ENCODE measurements at regions not wholly inside any gene's neighbourhood (a gene's known extent, or its start where the extent isn't known, plus 50 kb on each side); places are given as distances from the start of the nearest gene placed in this dataset.

DNA sequence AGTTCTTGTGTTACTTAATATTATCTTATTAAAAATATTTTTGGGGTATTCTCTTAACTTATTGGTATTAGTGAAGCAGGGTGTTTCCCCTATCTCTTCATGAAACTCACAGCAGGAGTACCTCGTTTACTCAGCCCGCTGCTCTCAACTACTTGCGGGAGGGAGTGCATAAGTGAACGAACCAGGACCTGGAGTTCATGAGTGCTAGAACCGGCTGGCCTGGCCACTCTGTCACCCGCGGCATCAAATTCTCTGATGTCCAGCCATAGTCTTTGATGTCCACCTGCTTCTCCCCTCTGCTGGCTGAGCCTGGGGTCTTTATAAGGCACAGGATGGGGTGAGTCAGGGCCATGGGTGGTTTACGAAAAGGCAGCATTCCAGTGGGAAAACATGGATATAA is 216.7 kb upstream of the ANO5 start:
- DNase-seq: no peak
- Histone ChIP-seq H3K27me3 (no peaks in the 10 kb centered on the region), H3K36me3 (no peaks in the 10 kb centered on the region), H3K4me3 (no peak overlapping the region), H3K9me3 (peaks cover 0 to 12% (median 0%) of the 10 kb centered on the region in 11 donors), H3K27ac (no peak overlapping the region), H3K4me1 (no peaks in the 10 kb centered on the region)
- intact Hi-C loops (cut with DNase I): loop anchor here in 1 of 10 donors (10.0 kb wide), 1 partner anchor 61 kb away; no protein-coding TSS in a partner anchor
- WGBS, 2 donors: 78 to 79% methylated on average over 8 of the region's 8 CpGs
- ATAC-seq: no peak
- TF ChIP-seq, protein P1, sequence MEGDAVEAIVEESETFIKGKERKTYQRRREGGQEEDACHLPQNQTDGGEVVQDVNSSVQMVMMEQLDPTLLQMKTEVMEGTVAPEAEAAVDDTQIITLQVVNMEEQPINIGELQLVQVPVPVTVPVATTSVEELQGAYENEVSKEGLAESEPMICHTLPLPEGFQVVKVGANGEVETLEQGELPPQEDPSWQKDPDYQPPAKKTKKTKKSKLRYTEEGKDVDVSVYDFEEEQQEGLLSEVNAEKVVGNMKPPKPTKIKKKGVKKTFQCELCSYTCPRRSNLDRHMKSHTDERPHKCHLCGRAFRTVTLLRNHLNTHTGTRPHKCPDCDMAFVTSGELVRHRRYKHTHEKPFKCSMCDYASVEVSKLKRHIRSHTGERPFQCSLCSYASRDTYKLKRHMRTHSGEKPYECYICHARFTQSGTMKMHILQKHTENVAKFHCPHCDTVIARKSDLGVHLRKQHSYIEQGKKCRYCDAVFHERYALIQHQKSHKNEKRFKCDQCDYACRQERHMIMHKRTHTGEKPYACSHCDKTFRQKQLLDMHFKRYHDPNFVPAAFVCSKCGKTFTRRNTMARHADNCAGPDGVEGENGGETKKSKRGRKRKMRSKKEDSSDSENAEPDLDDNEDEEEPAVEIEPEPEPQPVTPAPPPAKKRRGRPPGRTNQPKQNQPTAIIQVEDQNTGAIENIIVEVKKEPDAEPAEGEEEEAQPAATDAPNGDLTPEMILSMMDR (IDR thresholded peaks at IDR 0.05): no peak

DNA sequence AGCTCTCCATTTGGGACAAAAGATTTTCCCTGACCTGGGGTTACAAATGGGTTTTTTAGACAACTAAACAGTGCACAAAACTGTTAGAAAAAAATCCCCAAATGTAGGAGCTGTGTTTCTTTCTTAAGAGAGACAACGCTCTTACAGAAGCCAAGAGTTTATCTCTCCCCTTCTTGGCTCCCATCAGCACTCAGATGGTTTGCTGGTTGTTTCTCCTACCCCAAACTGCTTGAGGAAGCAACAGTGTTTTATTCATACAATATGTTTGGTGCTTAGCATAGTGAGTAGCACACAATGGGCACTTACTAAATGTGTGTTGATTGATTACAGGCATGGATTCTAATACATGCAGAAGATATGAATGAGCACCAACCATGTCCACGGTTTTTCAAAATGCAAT is 209.5 kb upstream of the ANO5 start:
- TF ChIP-seq, protein P1 (IDR thresholded peaks at IDR 0.05): no peak
- H3K27ac ChIP-seq: no peak overlapping the region
- DNase-seq (no peak), ATAC-seq (no peak)
- 67 to 71% methylated on average over 2 of the region's 2 CpGs for WGBS, 2 donors
- intact Hi-C loops (cut with DNase I): loop anchor here in 1 of 10 donors (10.0 kb wide), 1 partner anchor 49 kb away; no protein-coding TSS in a partner anchor
- H3K27me3 ChIP-seq: no peaks in the 10 kb centered on the region
- H3K9me3 ChIP-seq: no peaks in the 10 kb centered on the region
- no peaks in the 10 kb centered on the region for H3K4me1 ChIP-seq
- no peaks in the 10 kb centered on the region for H3K36me3 ChIP-seq
- no peak overlapping the region for H3K4me3 ChIP-seq

DNA sequence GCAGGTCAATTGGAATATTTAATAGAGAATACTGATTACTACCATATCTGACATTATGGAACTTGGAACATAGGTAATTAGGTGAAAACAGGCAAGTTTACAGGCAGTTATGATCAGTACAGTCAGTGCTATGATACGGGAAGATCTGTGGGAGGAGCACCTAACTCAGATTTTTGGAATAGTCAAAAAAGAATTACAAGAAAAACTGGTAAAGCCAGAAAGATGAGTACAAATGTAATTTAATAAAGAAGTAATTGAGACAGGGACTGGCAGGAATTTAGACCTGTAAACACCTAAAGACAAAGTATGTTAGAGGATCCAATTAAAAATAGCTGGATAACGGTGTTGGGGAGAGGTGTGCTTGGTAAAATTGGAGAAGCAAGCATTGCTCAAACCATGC is 206.5 kb upstream of the ANO5 start:
- H3K27me3 ChIP-seq: no peaks in the 10 kb centered on the region
- H3K4me1 ChIP-seq: no peaks in the 10 kb centered on the region
- no peaks in the 10 kb centered on the region for H3K9me3 ChIP-seq
- 82 to 86% methylated on average over 2 of the region's 2 CpGs for WGBS, 2 donors
- DNase-seq (no peak), ATAC-seq (no peak)
- no peak overlapping the region for H3K27ac ChIP-seq
- TF ChIP-seq, protein P1 (IDR thresholded peaks at IDR 0.05): no peak
- H3K36me3 ChIP-seq: no peaks in the 10 kb centered on the region
- no peak overlapping the region for H3K4me3 ChIP-seq
- intact Hi-C loops (cut with DNase I): loop anchor here in 1 of 10 donors (10.0 kb wide), 1 partner anchor 52 kb away; no protein-coding TSS in a partner anchor

DNA sequence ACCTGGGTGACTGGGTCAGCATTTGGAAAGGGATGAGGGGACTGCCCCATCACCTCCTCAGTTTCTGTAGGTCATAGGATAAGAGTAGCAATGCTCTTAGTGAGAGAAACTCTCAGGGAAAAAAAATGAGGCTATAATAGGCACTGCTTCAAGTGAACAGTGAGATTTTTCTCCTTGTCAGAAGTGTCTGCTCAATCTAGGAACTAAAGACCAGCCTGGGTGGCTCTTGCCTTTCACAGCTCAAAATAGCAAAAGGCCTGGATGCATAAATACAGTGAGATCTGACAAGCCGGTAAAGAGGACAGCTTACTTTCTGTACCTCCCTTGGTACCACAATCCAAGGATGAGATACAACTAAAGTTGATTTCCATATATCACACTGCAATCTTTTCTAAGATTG is 205.6 kb upstream of the ANO5 start:
- intact Hi-C loops (cut with DNase I): loop anchor here in 1 of 10 donors (10.0 kb wide), 1 partner anchor 52 kb away; no protein-coding TSS in a partner anchor
- Histone ChIP-seq H3K27ac (no peak overlapping the region), H3K36me3 (no peaks in the 10 kb centered on the region), H3K27me3 (no peaks in the 10 kb centered on the region), H3K4me1 (no peaks in the 10 kb centered on the region), H3K4me3 (no peak overlapping the region), H3K9me3 (no peaks in the 10 kb centered on the region)
- WGBS, 2 donors: 58 to 64% methylated on average over 1 of the region's 1 CpG
- no peak for DNase-seq
- ATAC-seq: no peak
- TF ChIP-seq, protein P1 (IDR thresholded peaks at IDR 0.05): no peak
